ENCODE measurements at regions not wholly inside any gene's neighbourhood (a gene's known extent, or its start where the extent isn't known, plus 50 kb on each side); places are given as distances from the start of the nearest gene placed in this dataset.

DNA sequence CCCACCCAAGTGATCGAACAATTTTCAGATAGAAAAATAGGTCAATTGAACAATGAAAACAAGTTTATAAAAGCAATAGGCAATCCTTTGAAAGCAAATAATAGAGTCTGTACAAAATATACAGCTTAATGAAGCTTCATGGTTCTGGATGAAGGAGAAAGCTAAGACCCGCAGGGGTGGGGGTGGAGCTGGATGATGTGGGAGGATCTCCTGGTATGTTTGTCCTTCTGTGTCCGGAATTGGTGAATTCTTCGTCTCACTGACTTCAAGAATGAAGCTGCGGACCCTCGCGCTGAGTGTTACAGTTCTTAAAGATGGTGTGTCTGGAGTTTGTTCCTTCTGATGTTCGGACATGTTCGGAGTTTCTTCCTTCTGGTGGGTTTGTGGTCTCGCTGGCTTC, 149.9 kb downstream of the NXNL2 start:
- CTCF ChIA-PET = no interaction called here
- H3K4me1 ChIP-seq = peaks cover 12% of the 10 kb centered on the region; the same call in 1 of the 2 replicates
- no TSS peak for BruUV-seq (replicated peaks)
- no peak overlapping the region for H3K4me3 Mint-ChIP-seq (ENCODE audit: unreplicated experiment)
- H3K9me3 Mint-ChIP-seq (ENCODE audit: unreplicated experiment) = no peaks in the 10 kb centered on the region
- H3K27me3 Mint-ChIP-seq (ENCODE audit: insufficient read depth, unreplicated experiment) = no peaks in the 10 kb centered on the region
- no peak overlapping the region for H3K27ac Mint-ChIP-seq (ENCODE audit: unreplicated experiment)
- no peaks in the 10 kb centered on the region for H3K4me1 Mint-ChIP-seq (ENCODE audit: low read depth, unreplicated experiment)
- TF ChIP-seq, protein P1, sequence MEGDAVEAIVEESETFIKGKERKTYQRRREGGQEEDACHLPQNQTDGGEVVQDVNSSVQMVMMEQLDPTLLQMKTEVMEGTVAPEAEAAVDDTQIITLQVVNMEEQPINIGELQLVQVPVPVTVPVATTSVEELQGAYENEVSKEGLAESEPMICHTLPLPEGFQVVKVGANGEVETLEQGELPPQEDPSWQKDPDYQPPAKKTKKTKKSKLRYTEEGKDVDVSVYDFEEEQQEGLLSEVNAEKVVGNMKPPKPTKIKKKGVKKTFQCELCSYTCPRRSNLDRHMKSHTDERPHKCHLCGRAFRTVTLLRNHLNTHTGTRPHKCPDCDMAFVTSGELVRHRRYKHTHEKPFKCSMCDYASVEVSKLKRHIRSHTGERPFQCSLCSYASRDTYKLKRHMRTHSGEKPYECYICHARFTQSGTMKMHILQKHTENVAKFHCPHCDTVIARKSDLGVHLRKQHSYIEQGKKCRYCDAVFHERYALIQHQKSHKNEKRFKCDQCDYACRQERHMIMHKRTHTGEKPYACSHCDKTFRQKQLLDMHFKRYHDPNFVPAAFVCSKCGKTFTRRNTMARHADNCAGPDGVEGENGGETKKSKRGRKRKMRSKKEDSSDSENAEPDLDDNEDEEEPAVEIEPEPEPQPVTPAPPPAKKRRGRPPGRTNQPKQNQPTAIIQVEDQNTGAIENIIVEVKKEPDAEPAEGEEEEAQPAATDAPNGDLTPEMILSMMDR (IDR thresholded peaks at IDR 0.05; ENCODE audit: insufficient read depth in 1 of 2, low read depth in 1 of 2, low read length in 1 of 2, severe bottlenecking in 1 of 2, unreplicated experiment in 1 of 2) = no peak
- H3K36me3 Mint-ChIP-seq (ENCODE audit: insufficient read depth, unreplicated experiment) = no peaks in the 10 kb centered on the region
- no peak overlapping the region for H3K4me3 ChIP-seq (ENCODE audit: low read depth, low read length)
- no peak for DNase-seq
- H3K27me3 ChIP-seq (replicated peaks; ENCODE audit: control insufficient read depth, insufficient read depth, low read length) = no peaks in the 10 kb centered on the region
- H3K36me3 ChIP-seq (ENCODE audit: control insufficient read depth, insufficient read depth, low read length) = no peaks in the 10 kb centered on the region
- intact Hi-C loops (cut with micrococcal nuclease; ENCODE audit: unreplicated experiment) = no loop called here
- no peaks in the 10 kb centered on the region for H3K9me3 ChIP-seq
- POLR2A ChIA-PET = no interaction called here

DNA sequence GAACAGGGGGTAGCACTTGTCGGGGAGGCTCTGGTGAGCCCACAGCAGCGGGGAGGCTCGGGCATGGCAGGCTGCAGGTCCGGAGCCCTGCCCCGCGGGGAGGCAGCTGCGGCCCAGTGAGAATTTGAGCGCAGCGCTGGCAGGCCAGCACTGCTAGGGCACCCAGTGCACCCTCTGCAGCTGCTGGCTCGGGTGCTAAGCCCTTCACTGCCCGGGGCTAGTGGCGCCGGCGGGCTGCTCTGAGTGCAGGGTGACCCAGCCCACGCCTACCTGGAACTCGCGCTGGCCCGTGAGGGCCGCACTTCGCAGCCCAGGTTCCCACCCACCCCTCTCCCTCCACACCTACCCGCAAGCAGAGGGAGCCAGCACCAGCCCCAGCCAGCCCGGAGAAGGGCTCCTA, 151.0 kb downstream of the NXNL2 start:
- no peaks in the 10 kb centered on the region for H3K27me3 Mint-ChIP-seq (ENCODE audit: insufficient read depth, unreplicated experiment)
- no peak overlapping the region for H3K4me3 Mint-ChIP-seq (ENCODE audit: unreplicated experiment)
- ChIA-PET CTCF (no interaction called here), POLR2A (no interaction called here)
- Histone ChIP-seq H3K36me3 (ENCODE audit: control insufficient read depth, insufficient read depth, low read length) (no peaks in the 10 kb centered on the region), H3K4me3 (ENCODE audit: low read depth, low read length) (no peak overlapping the region), H3K27me3 (replicated peaks; ENCODE audit: control insufficient read depth, insufficient read depth, low read length) (no peaks in the 10 kb centered on the region), H3K9me3 (no peaks in the 10 kb centered on the region), H3K4me1 (peaks cover 20% of the 10 kb centered on the region)
- TF ChIP-seq, protein P1 (IDR thresholded peaks at IDR 0.05; ENCODE audit: insufficient read depth in 1 of 2, low read depth in 1 of 2, low read length in 1 of 2, severe bottlenecking in 1 of 2, unreplicated experiment in 1 of 2) = no peak
- no peak overlapping the region for H3K27ac Mint-ChIP-seq (ENCODE audit: unreplicated experiment)
- no TSS peak for BruUV-seq (replicated peaks)
- H3K36me3 Mint-ChIP-seq (ENCODE audit: insufficient read depth, unreplicated experiment) = no peaks in the 10 kb centered on the region
- H3K4me1 Mint-ChIP-seq (ENCODE audit: low read depth, unreplicated experiment) = no peaks in the 10 kb centered on the region
- H3K9me3 Mint-ChIP-seq (ENCODE audit: unreplicated experiment) = no peaks in the 10 kb centered on the region
- DNase-seq = no peak
- intact Hi-C loops (cut with micrococcal nuclease; ENCODE audit: unreplicated experiment) = no loop called here

DNA sequence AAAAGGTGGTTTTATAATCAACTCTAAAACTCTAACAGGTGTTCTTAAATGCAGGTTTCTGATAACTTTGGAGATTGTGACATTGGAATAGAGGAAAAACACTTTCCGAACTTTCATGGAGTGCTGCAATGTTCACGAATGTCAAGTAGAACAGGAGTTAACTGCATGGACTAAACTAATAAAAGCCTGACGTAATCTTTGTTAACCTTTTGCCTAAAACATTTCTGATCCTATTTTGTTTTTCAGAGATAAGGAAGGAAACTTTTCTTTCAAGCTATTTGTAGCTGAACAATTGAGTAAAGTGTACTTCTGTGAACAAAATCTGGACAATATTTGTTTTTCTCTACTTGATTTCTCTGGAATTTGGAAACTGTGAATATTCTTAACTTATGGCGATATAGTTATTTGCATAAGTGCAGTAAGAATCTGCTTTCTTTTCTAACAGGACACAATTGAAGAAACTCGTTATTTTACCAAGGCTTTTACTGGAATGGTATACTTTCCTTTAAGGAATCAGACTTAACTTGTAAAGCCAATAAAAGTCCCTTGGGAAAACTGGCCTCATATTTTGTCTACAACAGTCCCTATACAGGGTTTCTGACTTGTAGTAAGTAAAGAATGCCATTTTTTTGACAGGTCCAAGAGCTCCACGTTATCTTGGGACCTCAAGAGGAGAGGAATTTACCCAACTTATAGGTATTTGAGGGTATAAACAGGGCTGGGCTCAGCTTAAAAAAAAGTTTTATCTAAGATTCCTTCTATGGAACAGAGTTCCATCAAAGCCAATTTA, 154.7 kb downstream of the NXNL2 start:
- Histone ChIP-seq H3K9me3 (no peaks in the 10 kb centered on the region), H3K4me1 (peaks cover 13% of the 10 kb centered on the region), H3K4me3 (ENCODE audit: low read depth, low read length) (no peak overlapping the region), H3K36me3 (ENCODE audit: control insufficient read depth, insufficient read depth, low read length) (no peaks in the 10 kb centered on the region), H3K27me3 (replicated peaks; ENCODE audit: control insufficient read depth, insufficient read depth, low read length) (no peaks in the 10 kb centered on the region)
- peak overlapping the region; percentile 14 for H3K4me3 Mint-ChIP-seq (ENCODE audit: unreplicated experiment)
- no peaks in the 10 kb centered on the region for H3K9me3 Mint-ChIP-seq (ENCODE audit: unreplicated experiment)
- POLR2A ChIA-PET = no interaction called here
- no peaks in the 10 kb centered on the region for H3K4me1 Mint-ChIP-seq (ENCODE audit: low read depth, unreplicated experiment)
- H3K27me3 Mint-ChIP-seq (ENCODE audit: insufficient read depth, unreplicated experiment) = no peaks in the 10 kb centered on the region
- CTCF ChIA-PET = no interaction called here
- intact Hi-C loops (cut with micrococcal nuclease; ENCODE audit: unreplicated experiment) = no loop called here
- H3K27ac Mint-ChIP-seq (ENCODE audit: unreplicated experiment) = peak overlapping the region; percentile 32
- peak in 1 of 2 experiments; percentile 8 for DNase-seq
- H3K36me3 Mint-ChIP-seq (ENCODE audit: insufficient read depth, unreplicated experiment) = no peaks in the 10 kb centered on the region
- BruUV-seq (replicated peaks) = no TSS peak
- TF ChIP-seq, protein P1 (IDR thresholded peaks at IDR 0.05; ENCODE audit: insufficient read depth in 1 of 2, low read depth in 1 of 2, low read length in 1 of 2, severe bottlenecking in 1 of 2, unreplicated experiment in 1 of 2) = no peak

Measured in Caco-2 (cell line).